IPS-20b (cell line): ENCODE measurements at regions not wholly inside any gene's neighbourhood (a gene's known extent, or its start where the extent isn't known, plus 50 kb on each side); places are given as distances from the start of the nearest gene placed in this dataset.

Experiments used
- H3K27ac ChIP-seq: one replicate; pipeline ENCODE4 v1.5.1; 2013; ENCODE audit warnings: low read length
- H3K27me3 ChIP-seq: 2 replicates; pipeline ENCODE4 v1.6.1; 2013; ENCODE audit warnings: mild to moderate bottlenecking, low read length, inconsistent platforms; ENCODE audit not compliant: insufficient read depth
- H3K36me3 ChIP-seq: 2 replicates; pipeline ENCODE4 v1.6.1; 2013; ENCODE audit warnings: low read depth, mild to moderate bottlenecking, inconsistent platforms, low read length, moderate library complexity; ENCODE audit not compliant: insufficient read depth
- H3K4me1 ChIP-seq: 2 replicates; pipeline ENCODE4 v1.6.1; 2013; ENCODE audit warnings: mild to moderate bottlenecking, control low read depth, inconsistent platforms, low read length, moderate library complexity; ENCODE audit not compliant: insufficient read depth
- H3K4me3 ChIP-seq: 2 replicates; pipeline ENCODE4 v1.5.1; 2013; ENCODE audit warnings: mild to moderate bottlenecking, low read length, inconsistent platforms
- H3K9ac ChIP-seq: 2 replicates; pipeline ENCODE4 v1.6.1; 2013; ENCODE audit warnings: low read depth, mild to moderate bottlenecking, inconsistent platforms, low read length, moderate library complexity
- H3K9me3 ChIP-seq: 2 replicates; pipeline ENCODE4 v1.6.1; 2013; ENCODE audit warnings: mild to moderate bottlenecking, low read depth, low read length, inconsistent platforms; ENCODE audit not compliant: insufficient read depth

DNA sequence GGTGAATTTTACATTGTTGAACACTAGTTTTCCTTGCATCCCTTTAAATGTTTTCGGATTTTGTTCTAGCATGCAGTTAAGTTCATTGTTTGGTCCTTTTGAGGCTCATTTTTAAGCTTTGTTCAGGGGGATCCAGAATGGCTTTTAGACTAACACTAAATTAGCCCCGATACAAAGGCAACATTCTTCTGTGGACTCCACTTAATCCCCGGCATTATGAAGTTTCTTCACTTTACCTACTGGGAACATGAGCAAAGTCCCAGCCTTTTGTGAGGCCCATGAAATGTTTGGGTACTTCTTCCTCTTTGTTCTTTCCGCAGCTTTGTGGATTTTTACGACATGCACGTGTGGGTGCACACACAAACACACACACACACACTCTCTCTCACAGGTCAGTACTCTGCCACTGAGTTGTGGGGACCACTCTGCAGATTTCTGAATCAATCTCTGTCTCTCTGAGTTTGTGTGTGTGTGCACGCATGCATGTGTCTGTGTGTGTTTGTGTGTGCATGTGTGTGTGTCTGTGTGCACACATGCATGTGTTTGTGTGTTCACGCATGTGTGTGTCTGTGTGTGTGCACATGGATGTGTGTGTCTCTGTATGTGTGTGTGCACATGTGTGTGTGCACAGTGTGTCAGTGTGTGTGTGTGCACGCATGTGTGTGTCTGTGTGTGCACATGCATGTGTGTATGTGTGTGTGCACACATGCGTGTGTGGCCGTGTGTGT, 240.4 kb upstream of the TNRC6C start:
- Histone ChIP-seq H3K4me3 (no peak overlapping the region), H3K9me3 (peaks cover 22% of the 10 kb centered on the region; the same call in 1 of the 2 replicates), H3K36me3 (no peaks in the 10 kb centered on the region), H3K4me1 (peaks cover 2% of the 10 kb centered on the region; the same call in 1 of the 2 replicates), H3K9ac (no peak overlapping the region), H3K27ac (no peak overlapping the region), H3K27me3 (no peaks in the 10 kb centered on the region)

DNA sequence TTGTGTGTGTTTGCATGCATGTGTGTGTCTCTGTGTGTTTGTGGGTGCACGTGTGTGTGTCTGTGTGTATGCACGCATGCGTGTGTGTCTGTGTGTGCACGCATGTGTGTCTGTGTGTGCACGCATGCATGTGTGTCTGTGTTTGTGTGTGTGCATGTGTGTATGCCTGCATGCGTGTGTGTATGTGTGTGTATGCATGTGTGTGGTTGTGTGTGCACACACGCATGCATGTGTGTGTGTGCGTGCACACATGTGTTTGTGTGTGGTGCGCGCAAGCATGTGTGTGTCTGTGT, 239.9 kb upstream of the TNRC6C start:
- Histone ChIP-seq H3K27me3 (no peaks in the 10 kb centered on the region), H3K27ac (no peak overlapping the region), H3K4me3 (no peak overlapping the region), H3K4me1 (peaks cover 2% of the 10 kb centered on the region; the same call in 1 of the 2 replicates), H3K9me3 (peaks cover 22% of the 10 kb centered on the region; the same call in 1 of the 2 replicates), H3K36me3 (no peaks in the 10 kb centered on the region), H3K9ac (no peak overlapping the region)

DNA sequence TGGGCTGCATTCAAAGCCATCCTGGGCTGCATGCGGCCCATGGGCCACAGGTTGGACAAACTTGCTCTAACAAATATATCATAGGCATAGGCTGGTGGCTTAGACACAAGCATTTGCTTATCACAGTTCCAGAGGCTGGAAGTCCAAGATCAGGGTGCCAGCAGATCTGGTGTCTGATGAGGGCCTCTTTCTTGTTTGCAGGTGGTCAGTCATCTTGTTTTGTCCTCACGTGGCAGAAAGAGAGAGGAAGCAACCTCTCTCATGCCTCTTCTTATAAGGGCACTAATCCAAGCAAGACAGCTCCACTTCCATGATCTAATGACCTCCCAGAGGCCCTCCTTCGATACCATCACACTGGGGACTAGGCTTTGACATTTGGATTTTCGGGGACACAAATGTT, 238.7 kb upstream of the TNRC6C start:
- no peak overlapping the region for H3K27ac ChIP-seq
- no peak overlapping the region for H3K4me3 ChIP-seq
- peaks cover 16% of the 10 kb centered on the region; the same call in 1 of the 2 replicates for H3K9me3 ChIP-seq
- H3K4me1 ChIP-seq = peaks cover 2% of the 10 kb centered on the region; the same call in 1 of the 2 replicates
- no peak overlapping the region for H3K9ac ChIP-seq
- H3K36me3 ChIP-seq = no peaks in the 10 kb centered on the region
- H3K27me3 ChIP-seq = no peaks in the 10 kb centered on the region

DNA sequence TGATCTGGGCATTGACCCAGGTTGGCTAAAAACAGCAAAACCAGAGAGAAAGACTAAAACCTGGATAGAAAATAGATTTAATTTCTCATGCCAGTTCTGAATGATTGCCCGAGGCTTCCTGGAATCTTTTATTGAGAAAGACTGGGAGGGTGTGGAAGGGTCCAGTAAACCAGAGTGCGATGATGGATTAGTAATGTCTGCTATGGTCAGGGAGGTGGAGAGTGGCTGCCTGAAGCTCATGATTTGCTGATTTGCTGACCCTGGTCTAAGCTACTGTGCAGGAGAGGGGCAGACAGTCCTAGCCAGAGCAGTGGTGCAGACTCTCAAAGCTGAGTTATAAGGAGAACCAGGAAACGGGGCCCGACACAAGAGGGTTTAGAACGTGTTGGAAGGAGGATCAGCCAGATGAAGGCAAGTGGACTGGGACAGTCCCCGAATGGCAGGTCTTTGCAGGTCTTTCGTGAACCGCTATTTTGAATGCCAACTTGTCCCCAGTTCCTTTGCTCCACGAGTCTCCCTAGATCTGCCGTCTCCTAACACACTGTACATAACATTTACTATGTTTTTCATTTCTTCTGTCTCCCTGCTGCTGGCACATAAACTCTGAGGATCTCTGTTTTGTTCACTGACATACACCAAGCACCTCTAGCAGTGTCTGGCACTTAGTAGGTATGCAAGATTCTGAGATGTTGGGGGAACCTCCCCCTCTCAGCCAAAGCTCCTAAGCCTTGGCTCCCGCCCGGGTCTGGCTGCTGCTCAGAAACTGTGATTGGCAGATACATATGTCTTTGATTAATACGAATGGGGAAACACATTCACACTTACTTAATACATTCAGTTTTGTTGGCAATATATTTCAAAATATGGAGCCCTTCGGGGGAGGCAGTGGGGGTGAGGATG, 237.3 kb upstream of the TNRC6C start:
- Histone ChIP-seq H3K27me3 (peaks cover 4% of the 10 kb centered on the region; the same call in 1 of the 2 replicates), H3K4me3 (no peak overlapping the region), H3K9ac (no peak overlapping the region)

DNA sequence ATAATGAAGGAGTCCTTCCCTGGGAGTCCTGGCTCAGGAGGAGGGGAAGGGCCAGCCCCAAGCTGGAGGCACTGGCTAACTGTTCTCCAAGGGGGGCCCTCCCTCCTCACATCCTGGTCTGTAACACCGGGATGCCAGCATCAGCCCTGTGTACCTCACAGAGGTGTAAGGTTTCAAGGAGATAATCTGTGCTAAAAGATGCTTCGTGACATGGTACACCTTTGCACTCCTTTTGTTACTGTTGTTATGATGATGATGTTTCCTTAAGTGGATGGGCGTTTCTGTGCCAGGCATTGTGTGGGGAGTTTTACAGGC, 236.7 kb upstream of the TNRC6C start:
- no peaks in the 10 kb centered on the region for H3K9me3 ChIP-seq
- no peak overlapping the region for H3K9ac ChIP-seq
- H3K4me1 ChIP-seq = peaks cover 2% of the 10 kb centered on the region; the same call in 1 of the 2 replicates
- H3K4me3 ChIP-seq = no peak overlapping the region
- no peak overlapping the region for H3K27ac ChIP-seq
- H3K36me3 ChIP-seq = no peaks in the 10 kb centered on the region
- H3K27me3 ChIP-seq = peaks cover 4% of the 10 kb centered on the region; the same call in 1 of the 2 replicates

More for the DNA sequence above, 237.3 kb upstream of the TNRC6C start:
- no peaks in the 10 kb centered on the region for H3K36me3 ChIP-seq
- H3K9me3 ChIP-seq = peaks cover 5% of the 10 kb centered on the region; the same call in 1 of the 2 replicates
- no peak overlapping the region for H3K27ac ChIP-seq
- peaks cover 2% of the 10 kb centered on the region; the same call in 1 of the 2 replicates for H3K4me1 ChIP-seq

DNA sequence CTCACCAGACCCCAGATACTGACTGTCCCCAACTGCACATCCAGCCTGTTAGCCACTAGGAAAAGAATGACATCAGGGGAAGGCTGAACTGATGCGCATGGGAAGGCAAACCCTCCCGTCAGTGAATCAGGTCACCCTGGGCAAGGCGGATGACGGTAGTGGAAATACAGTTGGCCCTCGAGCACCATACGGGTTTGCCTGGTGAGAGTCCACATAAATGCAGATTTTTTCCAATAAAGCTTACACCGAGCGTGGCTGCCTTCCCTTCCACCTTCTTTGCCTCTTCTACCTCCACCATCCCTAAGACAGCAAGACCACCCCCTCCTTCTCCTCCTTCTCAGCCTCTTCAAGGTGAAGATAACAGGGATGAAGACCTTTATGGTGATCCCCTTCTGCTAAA, 236.1 kb upstream of the TNRC6C start:
- Histone ChIP-seq H3K9me3 (no peaks in the 10 kb centered on the region), H3K27ac (no peak overlapping the region), H3K4me1 (peaks cover 2% of the 10 kb centered on the region; the same call in 1 of the 2 replicates), H3K9ac (no peak overlapping the region), H3K27me3 (peaks cover 4% of the 10 kb centered on the region; the same call in 1 of the 2 replicates), H3K4me3 (no peak overlapping the region), H3K36me3 (no peaks in the 10 kb centered on the region)

DNA sequence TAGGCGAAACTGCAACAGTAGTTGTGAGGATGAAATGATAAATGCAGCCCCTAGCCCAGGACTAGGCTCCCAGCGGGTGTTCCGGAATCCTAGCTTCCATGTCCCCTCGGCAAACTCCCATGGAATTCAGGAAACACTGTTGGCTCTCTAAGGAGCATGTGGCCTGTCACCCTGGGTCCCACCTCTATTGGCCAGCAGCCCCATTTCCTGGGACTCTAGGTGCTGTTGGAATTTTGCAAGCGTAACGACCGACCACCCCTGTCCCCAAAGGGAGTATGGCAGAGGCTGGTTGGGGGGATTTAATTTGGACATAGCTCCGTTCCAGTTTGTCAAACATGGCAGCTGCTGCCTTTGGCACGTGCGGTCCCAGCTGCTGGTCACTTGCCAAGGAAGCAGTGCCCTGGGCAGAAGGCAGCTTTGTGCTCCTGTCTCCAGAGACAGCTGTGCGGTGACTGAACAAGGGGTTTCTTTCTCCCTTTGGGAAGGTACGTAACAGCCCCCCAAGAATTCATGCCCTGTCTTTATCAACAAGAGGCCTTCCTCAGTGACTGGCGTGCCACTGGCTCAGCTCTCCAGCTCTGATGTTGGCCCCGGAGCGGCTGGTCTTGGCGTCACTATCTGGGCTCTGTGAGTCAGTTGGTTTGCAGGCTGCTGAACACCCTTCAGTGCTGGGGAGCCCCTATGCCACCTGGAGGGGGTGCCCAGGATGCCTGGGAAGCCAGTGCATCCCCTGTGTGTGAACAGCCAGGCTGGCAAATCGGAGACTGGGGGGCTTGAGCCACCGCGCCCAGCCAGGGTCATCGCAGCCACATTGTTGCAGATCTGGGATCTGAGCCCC, 235.2 kb upstream of the TNRC6C start:
- H3K4me3 ChIP-seq = no peak overlapping the region
- H3K36me3 ChIP-seq = no peaks in the 10 kb centered on the region
- no peaks in the 10 kb centered on the region for H3K9me3 ChIP-seq
- peaks cover 2% of the 10 kb centered on the region; the same call in 1 of the 2 replicates for H3K4me1 ChIP-seq
- H3K27ac ChIP-seq = no peak overlapping the region
- H3K9ac ChIP-seq = no peak overlapping the region
- peaks cover 4% of the 10 kb centered on the region; the same call in 1 of the 2 replicates for H3K27me3 ChIP-seq

DNA sequence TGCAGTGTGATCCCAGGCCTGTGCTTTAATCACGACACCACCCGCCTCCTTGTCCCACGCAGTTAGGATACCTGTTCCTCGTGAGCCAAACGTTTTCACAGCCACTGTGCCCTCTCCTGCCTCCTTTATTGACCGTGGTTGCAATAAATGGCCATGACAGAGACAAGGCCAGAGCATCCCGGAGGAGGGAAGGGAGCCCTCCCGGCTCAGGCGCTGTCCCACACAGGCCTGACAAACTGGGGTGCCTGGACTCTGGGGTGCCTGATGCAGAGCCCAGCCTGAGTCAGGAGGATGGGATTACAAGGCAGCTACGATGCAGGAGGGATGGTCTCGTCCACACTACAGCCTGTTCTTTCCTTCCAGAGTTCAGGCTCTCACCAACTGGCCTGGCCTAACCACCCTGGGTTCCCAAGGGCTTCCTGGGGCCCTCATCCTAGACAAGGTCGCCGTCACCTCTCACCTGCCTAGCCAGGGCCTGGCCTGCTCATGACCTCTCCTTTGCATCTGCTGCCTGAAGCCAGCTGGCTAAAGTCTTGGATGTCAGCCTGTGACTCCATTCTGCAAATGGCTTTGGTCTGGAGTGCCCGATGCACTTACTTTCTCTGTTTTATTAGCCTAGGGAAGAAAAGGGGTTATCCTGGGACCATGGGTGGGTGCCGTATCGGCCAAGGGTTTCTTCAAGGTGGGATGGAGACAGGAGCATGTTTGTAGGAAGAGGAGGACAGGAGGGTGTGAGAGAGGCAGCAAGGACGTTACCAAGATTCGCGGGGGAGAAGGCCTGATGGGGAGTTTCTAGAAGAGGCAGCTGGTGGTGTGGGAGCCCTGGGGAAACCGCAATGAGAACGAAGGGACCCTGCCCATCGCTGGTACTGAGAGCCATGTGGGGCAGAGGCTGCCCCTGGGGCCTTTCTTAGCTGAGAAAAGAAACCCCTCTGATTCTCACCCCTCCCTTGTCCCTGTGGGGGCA, 234.3 kb upstream of the TNRC6C start:
- no peaks in the 10 kb centered on the region for H3K9me3 ChIP-seq

DNA sequence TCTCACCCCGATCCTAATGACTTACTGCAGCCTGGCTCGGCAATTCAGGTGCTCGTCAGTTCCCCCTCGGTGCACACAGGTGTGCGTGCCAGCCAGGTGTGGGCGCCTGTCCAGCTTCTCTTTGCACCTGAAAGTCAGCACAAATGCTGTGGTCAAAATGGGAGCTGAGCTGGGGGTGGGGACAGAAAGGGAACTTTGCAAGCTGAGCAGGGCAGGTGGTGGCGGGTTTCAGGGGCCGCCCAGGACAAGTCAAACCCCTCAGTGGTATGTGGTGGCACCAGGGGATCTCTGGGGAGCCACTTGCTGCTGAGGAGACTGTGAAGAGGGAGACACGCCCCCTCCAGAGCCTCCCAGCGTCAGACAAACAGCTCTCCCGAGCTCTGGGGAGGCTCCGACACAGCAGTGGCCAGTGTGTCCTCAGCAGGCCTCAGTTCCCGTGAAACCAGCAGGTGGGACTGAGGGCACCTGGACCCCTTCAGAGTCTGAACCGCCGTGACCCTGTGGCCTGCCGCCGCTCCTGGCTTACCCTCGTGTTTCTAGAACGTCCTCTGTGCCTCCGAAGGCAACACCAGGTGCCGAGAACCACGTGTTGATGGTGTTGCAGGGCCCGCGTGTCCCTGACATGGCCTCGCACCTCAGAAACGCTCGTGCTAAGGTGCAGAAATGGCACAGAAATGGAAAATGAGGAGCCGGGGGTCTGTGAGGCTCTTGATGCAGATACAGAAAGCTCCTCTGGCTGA, 233.5 kb upstream of the TNRC6C start:
- Histone ChIP-seq H3K4me3 (no peak overlapping the region), H3K27me3 (peaks cover 4% of the 10 kb centered on the region; the same call in 1 of the 2 replicates), H3K27ac (no peak overlapping the region), H3K9me3 (no peaks in the 10 kb centered on the region), H3K9ac (no peak overlapping the region), H3K4me1 (peaks cover 2% of the 10 kb centered on the region; the same call in 1 of the 2 replicates), H3K36me3 (no peaks in the 10 kb centered on the region)

More for the DNA sequence above, 234.3 kb upstream of the TNRC6C start:
- H3K27ac ChIP-seq = no peak overlapping the region
- no peak overlapping the region for H3K4me3 ChIP-seq
- H3K9ac ChIP-seq = no peak overlapping the region
- H3K4me1 ChIP-seq = peaks cover 2% of the 10 kb centered on the region; the same call in 1 of the 2 replicates
- H3K36me3 ChIP-seq = no peaks in the 10 kb centered on the region
- H3K27me3 ChIP-seq = peaks cover 4% of the 10 kb centered on the region; the same call in 1 of the 2 replicates

DNA sequence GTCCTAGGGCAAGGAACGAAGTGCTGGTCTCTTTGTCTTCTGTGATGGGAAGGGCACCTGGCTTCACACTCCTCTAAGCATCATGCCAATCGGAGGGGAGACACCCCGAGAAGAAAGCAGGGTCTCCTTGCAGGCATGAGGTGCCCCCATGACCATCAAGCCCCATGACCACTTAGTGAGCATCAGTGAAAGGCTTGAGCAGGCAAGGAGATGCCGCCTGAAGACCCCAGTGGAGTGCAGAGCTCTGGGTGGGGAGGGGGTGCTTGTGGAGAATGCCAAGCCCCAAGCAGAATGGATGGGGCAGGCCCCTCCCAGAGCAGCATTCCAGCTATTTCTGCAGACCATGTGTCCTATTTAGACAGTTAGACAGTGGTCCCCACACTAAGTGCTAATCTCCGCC, 232.7 kb upstream of the TNRC6C start:
- H3K36me3 ChIP-seq = no peaks in the 10 kb centered on the region
- no peak overlapping the region for H3K27ac ChIP-seq
- H3K27me3 ChIP-seq = peaks cover 4% of the 10 kb centered on the region; the same call in 1 of the 2 replicates
- H3K4me1 ChIP-seq = peaks cover 2% of the 10 kb centered on the region; the same call in 1 of the 2 replicates
- H3K4me3 ChIP-seq = no peak overlapping the region
- H3K9ac ChIP-seq = no peak overlapping the region
- H3K9me3 ChIP-seq = no peaks in the 10 kb centered on the region
